Stimulated activated CD4-positive, alpha-beta T cell treated with anti-CD3 and anti-CD28 coated beads, TNF-alpha, amount 100 ng/mL, for 48 hours (primary cell): ENCODE measurements at regions not wholly inside any gene's neighbourhood (a gene's known extent, or its start where the extent isn't known, plus 50 kb on each side); places are given as distances from the start of the nearest gene placed in this dataset.
A peak's percentile ranks its signal among the peaks of the same experiment; 100 is the strongest.

Source experiments
- DNase-seq, 3 donors: peaks; one replicate each; pipeline ENCODE4 v3.0.0-alpha.2; 2020; ENCODE audit warnings: low read depth in 3 of 3

GRCh38 chrX:16222151-16222550 lies 54.9 kb downstream of the MAGEB17 start:
- DNase-seq = no peak

- no peak for DNase-seq
Observed at GRCh38 chrX:16223385-16223784, 56.1 kb downstream of the MAGEB17 start.

DNA sequence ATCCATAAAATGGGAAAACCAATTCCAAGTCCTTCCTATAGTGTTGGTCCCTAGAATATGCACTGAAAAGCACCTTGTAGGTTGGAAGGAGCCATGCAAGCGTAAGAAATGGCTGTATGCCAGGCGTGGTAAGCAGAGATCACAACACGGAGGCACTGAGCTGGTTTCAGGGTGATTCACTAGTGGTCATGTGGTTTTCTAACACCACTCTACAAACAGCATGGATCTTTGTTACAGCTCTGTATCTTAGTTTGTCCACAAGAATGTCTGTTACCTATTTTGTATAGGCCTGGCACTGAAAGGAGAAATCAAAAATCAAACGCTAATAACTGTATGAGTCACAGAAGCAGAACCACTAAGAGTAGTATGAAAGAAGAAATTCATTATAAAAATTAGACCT lies 71.9 kb downstream of the MAGEB17 start:
- peak in 2 of 3 donors; percentile 0 to 1 for DNase-seq

GRCh38 chrX:16240231-16240905 lies 73.1 kb downstream of the MAGEB17 start:
- no peak for DNase-seq

GRCh38 chrX:16240968-16241367 lies 73.7 kb downstream of the MAGEB17 start:
- DNase-seq = no peak

GRCh38 chrX:16250296-16250695 lies 83.0 kb downstream of the MAGEB17 start:
- no peak for DNase-seq

- DNase-seq = no peak
Observed at GRCh38 chrX:16251782-16252181, 84.5 kb downstream of the MAGEB17 start.

DNA sequence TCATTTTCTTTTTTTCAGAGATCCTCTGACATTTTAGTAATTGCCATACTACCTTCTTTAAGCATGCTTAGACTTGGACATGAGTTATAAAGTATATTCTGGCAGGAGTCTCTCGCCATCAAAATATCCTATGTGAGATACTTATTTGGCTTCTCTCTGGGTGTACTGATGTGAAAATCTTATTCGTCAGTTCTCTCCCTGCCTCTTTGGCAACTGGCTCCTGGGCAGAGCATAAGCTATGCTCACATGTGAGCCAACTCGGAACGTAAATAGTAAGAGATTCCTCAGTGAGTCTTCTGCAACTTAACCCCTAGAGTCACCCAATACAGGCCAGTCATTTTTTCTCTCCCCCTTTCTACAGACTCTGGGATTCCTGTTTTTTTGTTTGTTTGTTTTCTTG lies 91.6 kb downstream of the MAGEB17 start:
- no peak for DNase-seq

DNA sequence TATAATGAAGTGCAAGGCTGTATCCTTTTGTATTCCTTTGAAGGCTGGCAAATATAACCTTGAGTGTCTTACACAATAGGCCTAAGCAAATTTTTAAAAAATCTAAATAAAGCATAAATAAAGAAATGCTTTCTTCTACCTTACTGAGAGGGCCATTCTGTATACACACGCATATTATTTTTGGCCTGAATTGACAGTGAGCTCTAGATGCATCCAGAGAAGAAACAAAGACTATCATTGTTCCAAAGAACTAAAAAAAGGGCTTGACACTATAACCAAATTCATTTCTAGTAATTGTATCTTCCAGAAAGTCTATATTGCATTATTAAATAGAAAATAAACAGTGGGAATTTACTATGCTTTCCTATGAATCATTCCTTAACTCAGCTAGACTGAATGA lies 100.2 kb downstream of the MAGEB17 start:
- no peak for DNase-seq

GRCh38 chrX:16268206-16268605 lies 100.9 kb downstream of the MAGEB17 start:
- DNase-seq = no peak

DNA sequence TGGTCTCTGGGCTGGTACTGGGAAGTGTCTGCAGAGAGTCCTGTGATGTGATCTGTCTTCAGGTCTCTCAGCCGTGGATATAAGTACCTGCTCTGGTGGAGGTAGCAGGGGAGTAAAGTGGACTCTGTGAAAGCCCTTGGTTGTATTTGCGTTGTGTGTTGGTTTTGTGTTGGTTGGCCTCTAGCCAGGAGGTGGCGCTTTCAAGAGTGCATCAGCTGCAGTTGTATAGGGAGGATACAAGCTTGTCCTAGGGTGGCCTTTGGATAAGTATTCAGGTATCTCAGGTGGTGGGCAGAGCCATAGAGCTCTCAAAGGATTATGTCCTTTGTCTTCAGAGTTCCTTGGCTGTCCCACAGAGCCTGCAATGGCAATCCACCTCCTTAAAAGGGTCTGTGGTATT lies 111.6 kb downstream of the MAGEB17 start:
- peak in 1 of 3 donors; percentile 0 for DNase-seq

DNA sequence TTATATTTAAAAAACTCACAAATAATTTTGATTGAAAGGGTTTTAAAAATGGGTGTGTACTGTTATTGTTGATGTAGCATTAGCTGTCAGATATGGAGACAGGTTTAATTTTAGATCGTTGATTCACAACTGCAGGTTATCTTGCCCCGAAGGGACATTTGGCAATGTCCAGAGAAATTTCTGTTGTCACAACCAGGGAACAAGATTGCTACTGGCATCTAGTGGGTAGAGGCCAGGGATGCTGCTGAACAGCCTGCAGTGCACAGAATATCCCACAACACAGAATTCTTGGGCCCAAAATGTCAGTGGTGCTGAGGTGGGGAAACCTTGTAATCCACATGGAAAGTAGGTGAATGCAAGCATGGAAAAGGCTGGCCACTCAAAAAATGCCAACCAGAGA lies 114.9 kb downstream of the MAGEB17 start:
- DNase-seq = no peak

GRCh38 chrX:16284842-16285241 lies 117.6 kb downstream of the MAGEB17 start:
- no peak for DNase-seq

DNA sequence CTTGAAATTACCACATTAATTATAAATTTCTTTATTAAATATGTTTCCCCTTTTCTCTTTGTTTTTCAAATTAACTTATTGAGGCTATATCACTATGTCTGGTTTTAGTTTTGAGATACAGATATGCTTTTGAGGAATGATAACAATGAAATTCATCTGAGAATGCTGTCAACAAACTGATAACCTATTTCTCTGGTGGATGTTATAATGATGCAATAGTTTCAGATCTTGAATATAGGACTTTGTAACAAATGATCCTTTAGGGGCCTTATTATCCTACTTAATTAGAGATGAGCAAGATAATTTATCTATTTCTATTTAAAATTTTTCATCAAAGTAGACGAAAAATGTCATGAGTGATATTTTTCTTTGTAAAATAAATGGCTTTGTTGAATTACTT lies 123.7 kb downstream of the MAGEB17 start:
- DNase-seq = no peak

DNA sequence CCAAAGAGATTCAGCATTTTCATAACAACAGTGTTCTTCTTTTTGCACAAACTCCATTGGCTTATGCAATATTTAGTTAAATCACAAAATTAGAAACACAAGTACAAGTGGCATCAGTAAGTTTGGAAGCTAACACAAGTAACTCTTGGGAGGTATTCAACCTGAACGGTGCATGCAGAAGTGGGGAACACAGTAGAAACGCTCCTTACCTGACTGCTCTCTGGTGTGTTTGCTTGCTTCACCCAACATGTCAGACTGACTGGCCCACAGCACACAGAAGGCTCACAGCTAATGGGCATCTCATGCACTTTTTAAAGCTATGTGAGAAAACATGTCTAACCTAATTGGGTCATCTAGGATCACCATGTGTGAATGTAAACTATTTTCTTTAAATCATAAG lies 133.6 kb downstream of the MAGEB17 start:
- no peak for DNase-seq

GRCh38 chrX:16304751-16305150 lies 137.5 kb downstream of the MAGEB17 start:
- DNase-seq = no peak

- no peak for DNase-seq
Observed at GRCh38 chrX:16305187-16305586, 137.9 kb downstream of the MAGEB17 start.

DNA sequence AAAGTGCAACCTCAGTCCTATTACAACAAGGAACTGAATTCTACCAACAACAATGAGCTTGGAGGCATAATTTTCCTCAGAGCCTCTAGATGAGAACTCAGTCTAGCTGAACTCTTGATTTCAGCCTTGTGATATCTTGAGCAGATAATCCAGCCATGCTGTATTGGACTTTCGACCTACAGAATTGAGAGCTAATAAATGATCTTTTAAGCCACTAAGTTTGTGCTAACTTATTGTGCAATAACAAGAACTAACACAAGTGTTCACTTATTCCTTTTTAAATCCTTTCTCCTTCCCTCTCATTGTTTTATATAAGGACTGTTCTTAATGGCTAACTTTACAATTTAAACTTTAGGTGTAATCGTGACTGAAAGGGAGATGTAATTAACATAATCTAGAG lies 140.7 kb downstream of the MAGEB17 start:
- DNase-seq = no peak

GRCh38 chrX:16308773-16309172 lies 141.5 kb downstream of the MAGEB17 start:
- no peak for DNase-seq

- no peak for DNase-seq
Observed at GRCh38 chrX:16310326-16310725, 143.0 kb downstream of the MAGEB17 start.

- DNase-seq = no peak
Observed at GRCh38 chrX:16311671-16312070, 144.4 kb downstream of the MAGEB17 start.

DNA sequence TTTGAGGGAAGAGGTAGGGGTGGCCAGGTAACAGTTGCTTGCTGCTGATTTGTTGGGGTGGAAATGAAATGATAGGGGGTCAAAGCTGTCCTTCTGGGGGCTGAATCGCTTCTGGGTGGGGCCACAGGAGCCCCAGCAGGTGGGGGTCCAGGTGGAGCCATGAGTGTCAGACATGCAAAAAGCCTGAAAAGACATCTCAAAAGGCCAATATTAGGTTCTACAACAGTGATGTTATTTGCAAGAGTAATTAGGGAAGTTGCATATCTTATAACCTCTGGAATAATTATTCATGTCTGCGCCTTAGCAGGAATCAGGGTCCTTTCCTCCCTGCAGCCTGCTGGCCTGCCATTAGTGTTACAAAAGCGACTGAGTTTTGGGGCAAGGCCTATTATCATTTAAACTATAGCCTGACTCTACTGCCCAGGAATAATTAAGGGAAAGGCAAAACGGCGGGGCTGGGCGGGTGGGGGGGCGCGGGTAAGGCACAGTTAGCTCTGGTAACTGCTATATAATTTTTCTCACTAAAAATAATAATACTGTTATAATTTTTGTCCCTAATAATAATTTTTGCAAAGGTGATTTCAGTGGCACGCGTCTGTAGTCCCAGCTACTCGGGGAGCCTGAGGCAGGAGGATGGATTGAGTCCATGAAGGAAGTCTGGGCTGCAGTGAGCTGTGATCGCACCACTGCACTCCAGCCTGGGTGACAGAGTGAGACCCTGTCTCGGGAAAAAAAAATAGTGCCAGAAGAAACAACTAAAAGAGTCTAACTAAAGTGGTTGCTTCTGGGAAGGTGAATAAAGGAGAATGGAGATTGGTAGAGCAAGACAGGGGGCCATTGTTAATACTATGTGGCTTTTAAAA lies 145.7 kb downstream of the MAGEB17 start:
- no peak for DNase-seq

DNA sequence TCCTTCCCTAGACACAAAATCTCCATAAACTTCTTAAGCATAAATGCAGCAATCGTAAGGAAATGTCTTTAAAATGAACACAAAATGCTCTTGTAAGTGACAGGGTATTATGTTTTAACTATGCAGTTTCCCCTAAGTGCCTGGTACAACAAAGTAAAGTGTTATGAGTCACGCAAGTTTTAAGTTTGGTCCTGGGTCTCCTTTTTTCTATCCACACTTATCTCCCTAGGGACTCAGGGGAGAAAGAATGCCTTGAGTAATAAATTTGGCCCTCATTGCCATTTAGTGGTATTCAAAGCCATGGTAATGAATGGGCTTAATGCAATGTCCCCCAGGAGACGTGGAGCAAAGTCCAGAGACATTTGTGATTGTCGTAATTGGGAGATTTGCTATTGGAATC lies 149.1 kb downstream of the MAGEB17 start:
- DNase-seq = no peak
